ENCODE measurements at regions not wholly inside any gene's neighbourhood (a gene's known extent, or its start where the extent isn't known, plus 50 kb on each side); places are given as distances from the start of the nearest gene placed in this dataset.

DNA sequence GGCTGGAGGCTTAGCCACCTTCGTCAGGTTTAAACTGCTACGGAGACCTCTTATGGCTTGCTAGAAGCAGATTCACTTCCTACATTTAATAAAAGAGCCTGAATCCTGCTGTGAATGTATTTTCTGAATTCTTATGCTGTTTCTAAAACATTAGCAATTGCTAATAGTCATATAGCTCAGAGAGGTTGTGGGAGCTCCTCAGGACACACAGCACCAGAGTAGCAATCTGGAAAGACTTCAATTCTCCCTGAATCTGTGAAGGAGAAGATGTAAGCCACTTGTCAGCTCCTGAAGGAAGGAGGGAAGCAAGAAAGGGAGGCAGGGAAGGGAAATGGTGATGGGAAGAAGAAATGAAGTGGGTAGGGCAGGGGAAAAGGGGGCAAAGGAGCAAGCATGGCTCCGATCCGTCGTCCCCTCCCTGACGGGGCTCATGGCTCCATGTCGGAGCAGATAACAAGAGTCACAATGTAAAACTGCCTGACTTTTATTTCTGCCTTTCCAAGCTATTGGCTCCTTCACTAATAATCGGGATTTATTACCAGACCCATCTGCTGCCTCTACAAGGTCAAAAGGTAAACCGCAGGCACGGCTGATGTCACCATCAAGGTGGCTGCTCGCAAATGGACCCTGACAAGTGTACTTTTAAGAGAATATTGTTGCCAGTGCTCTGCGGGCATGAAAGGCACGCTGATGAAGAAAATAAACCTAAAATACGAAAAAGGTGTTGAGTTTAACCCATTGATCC is 656.0 kb upstream of the SALL3 start:
- Histone ChIP-seq H3K36me3 (no peaks in the 10 kb centered on the region), H3K9me3 (no peaks in the 10 kb centered on the region), H3K27me3 (no peaks in the 10 kb centered on the region), H3K4me3 (no peak overlapping the region)
- no peak for DNase-seq

DNA sequence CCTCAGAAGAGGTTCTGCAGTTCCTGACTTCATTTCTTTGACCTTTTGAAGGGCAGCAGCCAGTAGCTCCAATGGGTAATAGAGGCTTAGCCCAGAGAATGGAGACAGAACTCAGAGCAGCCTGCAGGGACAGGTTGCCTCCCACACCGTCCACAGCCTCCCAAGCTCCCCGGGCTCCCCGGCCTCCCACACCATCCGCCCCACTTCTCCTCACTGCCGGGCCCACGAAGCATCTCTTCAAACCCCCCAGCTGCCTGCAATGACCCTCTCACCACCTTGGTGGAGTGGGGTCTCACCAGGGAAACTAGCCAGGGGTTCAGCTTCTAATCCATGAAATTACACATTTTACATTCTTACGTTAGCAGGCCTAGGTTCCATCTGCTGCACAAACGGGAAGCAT is 652.0 kb upstream of the SALL3 start:
- Histone ChIP-seq H3K27me3 (no peaks in the 10 kb centered on the region), H3K36me3 (no peaks in the 10 kb centered on the region), H3K9me3 (no peaks in the 10 kb centered on the region), H3K4me3 (no peak overlapping the region)
- DNase-seq = no peak

DNA sequence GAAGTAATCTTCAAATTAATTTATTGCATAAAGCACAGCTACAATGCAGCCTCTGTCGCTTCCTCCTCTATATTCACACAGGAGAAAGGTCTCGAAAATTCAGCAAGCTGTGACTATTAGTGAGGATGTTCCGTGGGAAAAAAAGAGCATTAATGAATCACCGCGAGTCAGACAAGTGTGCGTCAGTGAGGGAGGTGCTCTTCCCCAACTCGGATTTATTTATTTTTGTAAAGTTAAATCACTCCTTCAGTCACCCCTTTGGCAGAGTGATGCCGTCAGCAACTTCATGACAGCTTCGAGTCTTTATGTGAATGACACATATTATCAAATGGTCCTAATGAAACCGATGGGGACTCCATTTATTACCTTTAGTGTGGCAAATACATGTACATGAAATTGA is 648.9 kb upstream of the SALL3 start:
- peak; percentile 55 for DNase-seq
- no peaks in the 10 kb centered on the region for H3K27me3 ChIP-seq
- no peaks in the 10 kb centered on the region for H3K36me3 ChIP-seq
- no peak overlapping the region for H3K4me3 ChIP-seq
- H3K9me3 ChIP-seq = no peaks in the 10 kb centered on the region

- H3K4me3 ChIP-seq = no peak overlapping the region
- no peaks in the 10 kb centered on the region for H3K36me3 ChIP-seq
- no peaks in the 10 kb centered on the region for H3K27me3 ChIP-seq
- no peak for DNase-seq
- no peaks in the 10 kb centered on the region for H3K9me3 ChIP-seq
Observed at GRCh38 chr18:78352910-78353309, 626.7 kb upstream of the SALL3 start.

GRCh38 chr18:78362198-78362597 is 617.4 kb upstream of the SALL3 start:
- Histone ChIP-seq H3K9me3 (no peaks in the 10 kb centered on the region), H3K36me3 (no peaks in the 10 kb centered on the region), H3K27me3 (no peaks in the 10 kb centered on the region), H3K4me3 (no peak overlapping the region)
- DNase-seq = no peak

DNA sequence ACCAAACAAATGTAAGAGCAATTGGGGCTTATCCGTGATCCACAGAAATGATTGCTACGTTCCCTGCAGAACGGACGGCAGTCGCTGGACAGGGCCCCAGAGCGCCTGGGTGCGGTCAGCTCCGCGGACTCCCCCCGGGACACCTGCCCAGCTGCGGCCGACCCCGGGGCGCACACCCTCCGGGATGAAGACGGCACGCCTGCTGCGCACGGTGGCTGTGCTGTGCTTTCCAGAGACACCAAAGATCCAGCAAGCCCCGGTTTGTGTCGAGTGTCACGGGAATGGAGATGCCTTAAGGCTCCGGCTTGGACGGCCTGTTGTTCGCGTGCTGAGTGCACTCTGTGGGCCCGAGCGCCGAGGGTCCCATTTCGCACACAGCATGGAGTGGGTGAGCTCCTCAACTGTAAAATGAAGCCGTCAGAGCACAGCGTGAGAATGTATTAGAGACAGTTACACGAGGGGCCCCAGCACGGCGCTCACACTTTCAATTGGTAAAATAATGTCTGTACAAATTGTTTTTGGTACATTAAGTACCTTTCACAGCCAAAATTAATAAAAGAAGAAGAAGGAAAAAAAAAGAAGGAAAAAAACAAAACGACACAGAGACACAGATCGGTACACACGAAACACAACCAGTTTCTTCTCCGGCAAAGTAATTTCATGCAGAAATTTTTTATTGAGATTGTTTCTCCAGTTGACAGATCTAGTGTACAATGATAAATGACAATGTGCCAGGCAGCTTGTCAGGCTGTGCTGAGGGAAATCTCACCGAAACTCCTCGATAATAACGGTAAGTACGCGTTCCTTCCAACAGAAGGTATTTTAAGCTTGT is 615.8 kb upstream of the SALL3 start:
- Histone ChIP-seq H3K9me3 (no peaks in the 10 kb centered on the region), H3K27me3 (no peaks in the 10 kb centered on the region), H3K36me3 (no peaks in the 10 kb centered on the region), H3K4me3 (no peak overlapping the region)
- no peak for DNase-seq

GRCh38 chr18:78364388-78364960 is 615.1 kb upstream of the SALL3 start:
- Histone ChIP-seq H3K36me3 (no peaks in the 10 kb centered on the region), H3K27me3 (no peaks in the 10 kb centered on the region), H3K4me3 (no peak overlapping the region), H3K9me3 (no peaks in the 10 kb centered on the region)
- no peak for DNase-seq

DNA sequence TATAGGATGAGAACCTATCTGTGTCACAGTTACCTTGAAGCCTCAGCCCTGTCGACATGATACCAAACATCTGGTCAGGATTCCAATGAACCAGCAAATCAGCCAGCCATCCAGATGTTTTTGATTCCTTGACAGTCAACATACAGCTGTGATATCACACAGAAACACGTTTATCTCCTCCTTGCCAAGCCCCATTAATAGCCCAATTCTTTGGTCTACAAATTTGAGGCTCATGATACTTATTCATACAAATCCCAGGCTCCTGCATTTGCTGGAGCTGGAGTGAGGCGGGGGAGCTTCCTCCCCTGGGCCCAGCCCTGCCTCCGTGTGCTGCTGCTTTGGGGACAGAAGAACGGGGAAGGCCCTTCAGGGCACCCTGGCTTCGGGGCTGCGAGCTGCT is 611.6 kb upstream of the SALL3 start:
- Histone ChIP-seq H3K4me3 (no peak overlapping the region), H3K9me3 (no peaks in the 10 kb centered on the region), H3K27me3 (no peaks in the 10 kb centered on the region), H3K36me3 (no peaks in the 10 kb centered on the region)
- no peak for DNase-seq

DNA sequence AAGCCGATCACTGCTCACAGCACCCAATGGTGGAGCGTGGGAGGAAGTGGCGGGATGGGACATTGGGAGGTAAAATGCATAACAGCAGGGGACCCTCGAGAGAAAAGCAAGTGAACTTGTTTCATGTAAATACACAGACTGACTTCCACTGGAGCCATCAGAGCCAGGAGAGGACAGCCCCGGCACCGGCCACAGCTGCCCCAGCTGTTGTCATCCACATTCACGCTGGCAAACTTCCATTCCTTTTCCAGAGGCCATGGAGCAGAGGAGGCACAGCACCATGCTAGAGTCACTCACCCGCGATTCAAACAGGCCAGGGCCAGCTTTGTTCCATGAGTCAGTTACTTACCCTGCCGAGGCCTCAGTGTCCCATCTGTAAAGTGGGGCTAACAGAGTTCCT is 610.9 kb upstream of the SALL3 start:
- H3K27me3 ChIP-seq = no peaks in the 10 kb centered on the region
- no peak for DNase-seq
- H3K36me3 ChIP-seq = no peaks in the 10 kb centered on the region
- H3K9me3 ChIP-seq = no peaks in the 10 kb centered on the region
- H3K4me3 ChIP-seq = no peak overlapping the region

- H3K9me3 ChIP-seq = no peaks in the 10 kb centered on the region
- H3K36me3 ChIP-seq = no peaks in the 10 kb centered on the region
- H3K4me3 ChIP-seq = no peak overlapping the region
- no peak for DNase-seq
- no peaks in the 10 kb centered on the region for H3K27me3 ChIP-seq
Observed at GRCh38 chr18:78376046-78376445, 603.6 kb upstream of the SALL3 start.

- no peak for DNase-seq
- Histone ChIP-seq H3K27me3 (no peaks in the 10 kb centered on the region), H3K36me3 (no peaks in the 10 kb centered on the region), H3K9me3 (no peaks in the 10 kb centered on the region), H3K4me3 (no peak overlapping the region)
Observed at GRCh38 chr18:78378403-78378802, 601.2 kb upstream of the SALL3 start.

DNA sequence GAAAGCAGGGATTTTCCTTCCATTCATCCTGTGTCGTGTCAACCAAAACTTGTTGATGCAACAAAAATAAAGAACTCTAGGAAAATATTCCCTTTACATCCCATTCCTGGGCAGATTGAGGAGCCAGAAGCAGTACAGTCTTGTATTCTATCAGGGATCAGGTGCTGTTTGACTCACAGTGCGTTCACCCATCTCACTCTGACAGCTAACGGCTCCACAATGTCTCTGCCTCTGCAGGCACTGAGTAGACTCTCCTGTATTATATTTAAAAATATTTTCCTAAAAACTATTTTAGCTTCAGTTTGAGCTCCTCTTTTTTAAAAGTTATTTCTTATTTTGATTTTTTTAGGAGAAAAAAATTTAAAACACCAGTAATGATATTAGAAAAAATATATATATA is 600.6 kb upstream of the SALL3 start:
- Histone ChIP-seq H3K9me3 (no peaks in the 10 kb centered on the region), H3K4me3 (no peak overlapping the region), H3K27me3 (no peaks in the 10 kb centered on the region), H3K36me3 (no peaks in the 10 kb centered on the region)
- no peak for DNase-seq

DNA sequence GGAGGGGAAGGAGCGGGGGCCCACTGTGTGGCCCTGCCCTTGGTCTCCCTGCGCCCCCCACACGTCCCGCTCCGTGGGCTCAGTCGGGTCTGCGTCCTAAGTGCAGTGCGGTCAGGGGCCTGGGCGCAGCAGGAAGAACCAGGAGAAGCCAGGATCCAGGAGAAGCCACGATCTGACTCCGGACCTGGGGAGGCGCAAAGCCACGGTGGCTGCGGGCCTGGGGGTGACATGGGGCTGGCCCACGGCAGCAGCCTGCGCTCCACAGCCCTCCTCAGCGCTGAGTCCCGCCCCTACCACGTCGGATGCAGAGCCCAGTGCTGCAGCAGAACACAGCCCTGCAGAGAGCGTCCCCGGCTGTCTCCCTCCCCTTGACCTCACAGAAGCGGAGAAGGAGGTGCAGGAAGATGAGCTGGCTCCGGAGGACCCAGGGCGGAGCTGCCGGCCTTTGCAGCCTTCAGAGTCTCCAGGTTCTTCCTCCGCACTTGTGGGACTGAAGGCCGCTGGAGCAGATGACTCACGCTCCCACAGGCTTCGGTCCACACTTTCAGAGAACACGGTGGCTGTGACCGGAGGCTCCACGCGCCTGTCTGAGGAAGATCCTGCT is 589.2 kb upstream of the SALL3 start:
- peak; percentile 11 for DNase-seq
- H3K36me3 ChIP-seq = no peaks in the 10 kb centered on the region
- H3K4me3 ChIP-seq = no peak overlapping the region
- H3K27me3 ChIP-seq = no peaks in the 10 kb centered on the region
- no peaks in the 10 kb centered on the region for H3K9me3 ChIP-seq

DNA sequence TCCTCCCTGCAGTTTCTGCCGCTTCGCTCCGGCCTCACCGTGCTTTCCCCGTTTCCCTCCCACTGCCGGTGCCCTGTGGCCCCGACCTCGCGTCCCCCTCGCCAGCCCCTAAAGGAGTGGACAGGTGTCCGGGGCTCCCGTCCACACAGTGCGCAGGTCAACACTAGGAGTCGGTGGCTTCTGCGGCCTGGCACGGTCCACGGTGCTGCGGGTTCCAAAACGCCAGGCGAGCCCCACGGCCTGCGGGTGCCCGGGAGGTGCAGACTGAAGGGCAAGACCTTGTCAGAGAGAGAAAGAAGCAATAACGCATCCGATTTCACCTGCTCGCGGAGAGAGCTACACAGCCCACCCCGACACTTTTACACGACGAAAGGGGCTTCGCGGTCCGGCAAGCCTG is 588.7 kb upstream of the SALL3 start:
- Histone ChIP-seq H3K9me3 (no peaks in the 10 kb centered on the region), H3K36me3 (no peaks in the 10 kb centered on the region)
- DNase-seq = no peak

DNA sequence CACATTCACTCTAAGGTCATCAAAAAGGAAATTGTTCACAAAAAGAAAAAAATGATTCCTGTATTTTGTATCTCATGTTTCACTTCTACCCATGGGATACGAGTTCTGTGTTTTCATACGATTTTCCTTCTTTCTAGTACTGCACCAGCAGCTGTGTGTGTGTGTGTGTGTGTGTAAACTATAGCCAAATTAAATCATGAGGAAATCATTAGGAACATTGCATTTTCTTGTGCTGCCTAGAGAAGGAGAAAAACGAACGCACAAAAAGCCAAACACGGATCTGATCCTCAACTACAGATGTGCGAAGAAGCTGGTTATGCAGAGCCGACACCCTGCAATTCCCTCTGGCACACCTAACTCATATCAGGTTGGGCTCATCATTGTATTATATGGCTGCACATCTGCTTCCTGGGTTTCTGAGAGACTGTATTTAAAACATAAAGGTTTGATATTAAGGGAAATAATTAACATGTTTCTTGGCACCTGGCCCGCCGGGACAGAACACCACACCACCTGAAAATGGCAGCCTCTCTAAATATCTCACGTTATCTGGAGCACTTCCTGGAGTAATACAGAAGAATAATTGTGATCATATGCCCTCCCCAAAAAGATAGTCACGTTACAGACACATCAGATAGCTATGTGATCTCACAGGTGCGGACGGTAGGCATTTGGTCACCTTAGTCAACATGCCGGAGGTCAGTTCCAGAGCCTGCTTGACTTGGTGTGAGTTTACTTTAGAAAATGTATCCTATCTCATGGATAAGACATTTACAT is 586.3 kb upstream of the SALL3 start:
- H3K4me3 ChIP-seq = no peak overlapping the region
- no peaks in the 10 kb centered on the region for H3K27me3 ChIP-seq
- no peaks in the 10 kb centered on the region for H3K9me3 ChIP-seq
- H3K36me3 ChIP-seq = no peaks in the 10 kb centered on the region
- no peak for DNase-seq

More for the DNA sequence above, 588.7 kb upstream of the SALL3 start:
- no peaks in the 10 kb centered on the region for H3K27me3 ChIP-seq
- H3K4me3 ChIP-seq = no peak overlapping the region

- no peak for DNase-seq
- Histone ChIP-seq H3K4me3 (no peak overlapping the region), H3K9me3 (no peaks in the 10 kb centered on the region), H3K36me3 (no peaks in the 10 kb centered on the region), H3K27me3 (no peaks in the 10 kb centered on the region)
Observed at GRCh38 chr18:78396077-78396476, 583.5 kb upstream of the SALL3 start.

DNA sequence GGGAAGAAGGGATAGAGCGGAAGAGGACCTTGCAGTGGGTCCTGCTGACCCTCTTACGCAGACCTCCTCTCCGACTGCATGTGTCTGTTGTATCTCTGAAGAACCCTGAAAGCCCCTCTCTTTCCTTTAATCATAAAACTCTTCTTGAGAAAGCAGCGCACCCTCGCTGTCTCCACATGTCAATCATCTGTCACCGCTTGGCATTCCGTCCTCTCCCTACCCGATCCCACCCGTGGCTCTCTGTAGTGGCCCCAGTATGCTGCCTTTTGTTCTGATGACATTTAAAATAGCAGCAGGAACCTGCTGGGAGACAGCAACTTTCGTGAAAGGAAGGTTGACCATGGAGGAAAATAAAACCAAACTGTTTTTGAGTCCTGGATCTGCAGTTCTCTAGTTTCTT is 582.9 kb upstream of the SALL3 start:
- no peaks in the 10 kb centered on the region for H3K9me3 ChIP-seq
- no peaks in the 10 kb centered on the region for H3K36me3 ChIP-seq
- no peak for DNase-seq
- H3K4me3 ChIP-seq = no peak overlapping the region
- no peaks in the 10 kb centered on the region for H3K27me3 ChIP-seq
